Cerebellar cortex (tissue), 1 donor: ENCODE measurements at regions not wholly inside any gene's neighbourhood (a gene's known extent, or its start where the extent isn't known, plus 50 kb on each side); places are given as distances from the start of the nearest gene placed in this dataset.

Experiments
- DNase-seq: peaks from one replicate; pipeline ENCODE4 v3.0.0-alpha.2; 2015; ENCODE audit warnings: low spot score

DNA sequence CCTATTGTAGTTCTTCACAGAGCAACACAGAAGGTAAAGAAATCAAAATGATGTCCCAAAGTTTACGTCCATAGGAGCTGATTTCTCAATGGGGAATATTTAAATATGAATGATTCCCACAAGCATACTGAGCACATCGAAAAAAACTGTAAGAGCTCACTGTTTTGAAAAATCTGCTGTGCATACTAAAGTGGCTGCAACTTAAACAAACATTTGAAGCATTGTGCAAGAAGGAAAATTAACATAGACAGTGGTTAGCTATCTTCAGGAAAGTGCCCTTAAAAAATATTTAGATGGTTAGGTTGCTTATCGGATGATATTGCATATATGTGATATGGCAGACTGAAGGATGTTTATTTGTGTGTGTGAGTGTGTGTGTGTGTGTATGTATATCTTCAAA is 747.6 kb downstream of the RFPL4B start:
- no peak for DNase-seq

DNA sequence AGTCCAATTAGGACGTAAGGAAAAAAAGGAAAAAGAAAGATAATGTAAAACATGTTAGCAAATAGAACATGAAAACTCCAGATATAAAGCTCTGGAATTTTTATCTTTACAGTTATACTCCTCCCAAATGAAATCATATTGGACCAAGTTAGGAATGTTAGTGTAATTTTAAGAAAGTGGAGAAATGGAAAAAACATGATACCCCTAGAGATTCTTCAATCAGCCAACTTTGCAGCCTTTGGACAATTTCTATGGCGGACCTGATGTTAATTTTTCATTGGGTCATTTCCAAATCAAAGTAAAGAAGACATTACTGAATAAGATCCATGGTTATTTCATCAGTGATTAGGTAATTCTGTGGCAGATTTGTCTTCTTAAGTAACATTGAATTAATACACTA is 748.7 kb downstream of the RFPL4B start:
- no peak for DNase-seq

DNA sequence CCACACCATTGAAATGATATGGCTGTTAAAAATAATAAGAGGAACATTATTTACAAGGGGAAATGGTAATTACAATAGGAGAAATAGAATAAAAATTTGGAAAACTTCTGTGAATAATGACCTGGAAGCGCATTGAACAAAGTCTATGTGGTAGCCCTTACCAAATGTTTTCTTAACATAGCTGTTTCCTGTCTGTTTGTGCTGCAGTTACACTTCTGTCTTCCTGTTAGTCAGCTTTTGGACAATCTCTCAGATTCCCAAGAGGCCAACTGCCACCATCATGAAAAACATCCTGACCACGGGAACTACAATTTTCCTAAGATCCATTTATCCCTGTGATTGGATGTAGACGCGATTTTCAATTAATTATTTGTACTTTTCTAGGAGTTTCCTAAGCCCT is 754.4 kb upstream of the MARCKS start:
- DNase-seq, result no peak

GRCh38 chr6:113103634-113104361 is 753.3 kb upstream of the MARCKS start:
- no peak for DNase-seq

DNA sequence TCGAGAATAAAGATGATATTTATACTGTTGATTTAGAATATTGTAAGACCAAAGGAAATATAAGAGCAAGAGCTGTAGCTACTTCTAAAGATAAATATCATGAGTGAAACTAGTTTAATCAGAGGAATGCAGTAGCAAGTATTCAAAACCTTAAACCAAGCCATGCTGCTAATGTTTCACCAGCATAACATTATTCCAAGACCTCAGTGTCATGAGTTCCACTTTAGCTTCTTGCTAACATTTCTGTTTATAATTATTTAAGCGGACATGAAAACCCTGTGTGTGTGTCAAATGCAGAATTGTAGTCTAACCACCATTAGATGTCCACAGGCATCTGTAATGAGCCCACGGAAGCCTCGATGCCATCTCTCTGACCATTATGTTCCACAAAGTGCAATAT is 752.6 kb upstream of the MARCKS start:
- DNase-seq, result no peak

GRCh38 chr6:113104951-113105350 is 752.2 kb upstream of the MARCKS start:
- DNase-seq, result no peak

DNA sequence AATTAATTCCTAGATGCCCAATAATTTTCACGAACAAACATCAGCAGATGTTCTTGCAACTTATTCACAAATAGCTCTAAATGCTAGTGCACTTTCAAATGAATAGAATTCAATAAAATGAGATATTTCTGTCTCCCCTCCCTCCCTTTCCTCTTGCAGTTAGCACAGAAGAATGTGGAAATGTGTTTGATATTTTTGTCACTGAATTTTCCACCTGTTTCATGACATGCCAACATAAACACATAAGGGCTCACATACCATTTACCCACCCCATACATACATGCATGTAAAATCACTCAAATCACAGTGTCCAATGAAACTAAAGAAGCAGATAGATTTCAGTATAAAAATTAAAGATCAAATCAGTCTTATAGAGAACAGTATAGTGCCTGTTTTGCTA is 746.9 kb upstream of the MARCKS start:
- no peak for DNase-seq

DNA sequence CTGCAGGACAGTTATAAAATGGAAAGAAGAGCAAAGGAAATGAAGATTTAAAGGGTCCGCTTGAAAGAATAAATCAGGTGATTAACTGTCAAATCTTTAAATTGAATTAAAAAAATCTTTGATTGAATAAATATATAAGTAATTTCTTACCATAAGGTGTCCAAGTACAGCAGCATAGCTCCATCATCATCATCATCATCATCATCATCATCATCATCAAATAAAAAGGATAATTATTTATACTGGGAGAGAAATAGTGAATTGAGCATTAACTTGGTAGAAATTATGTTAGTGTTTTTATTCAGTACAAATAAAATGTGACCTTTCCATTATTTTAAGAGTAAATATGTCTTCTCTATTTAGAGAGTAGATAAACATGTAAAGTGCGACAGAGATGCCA is 745.6 kb upstream of the MARCKS start:
- no peak for DNase-seq

DNA sequence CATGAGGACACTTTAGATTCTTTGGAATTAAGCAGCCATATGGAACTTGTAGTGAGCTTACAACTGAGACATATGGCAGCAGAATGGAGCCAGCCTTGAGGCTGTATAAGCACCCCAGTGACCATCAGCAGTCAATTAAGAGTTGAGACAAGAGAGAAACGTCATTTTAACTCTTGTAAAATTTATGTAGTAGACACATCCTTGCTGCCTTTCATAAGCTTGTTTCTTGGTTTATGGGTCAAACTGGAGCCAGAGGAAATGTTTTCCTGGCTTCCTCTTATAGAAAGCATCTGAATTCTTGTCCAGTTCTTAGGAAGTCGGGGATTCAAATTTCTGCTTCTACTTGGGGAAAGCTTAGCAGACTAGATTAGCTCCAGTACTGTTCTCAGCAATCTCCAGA is 745.1 kb upstream of the MARCKS start:
- no peak for DNase-seq

DNA sequence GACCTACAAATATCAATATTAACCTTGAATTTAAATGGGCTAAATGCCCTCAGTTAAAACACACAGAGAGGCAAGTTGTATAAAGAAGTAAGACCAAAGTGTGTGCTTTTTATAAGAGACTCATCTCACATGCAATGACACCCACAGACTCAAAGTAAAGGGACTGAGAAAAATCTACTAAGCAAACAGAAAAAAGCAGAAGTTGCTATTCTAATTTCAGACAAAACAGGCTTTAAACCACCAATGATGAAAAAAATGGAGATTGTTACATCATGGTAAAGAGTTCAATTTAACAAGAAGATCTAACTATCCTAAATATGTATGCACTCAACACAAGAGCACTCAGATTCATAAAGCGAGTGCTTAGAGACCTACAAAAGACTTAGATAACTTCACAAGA is 741.9 kb upstream of the MARCKS start:
- no peak for DNase-seq

- DNase-seq, result no peak
These were observed 736.9 kb upstream of the MARCKS start for GRCh38 chr6:113120224-113120581.

DNA sequence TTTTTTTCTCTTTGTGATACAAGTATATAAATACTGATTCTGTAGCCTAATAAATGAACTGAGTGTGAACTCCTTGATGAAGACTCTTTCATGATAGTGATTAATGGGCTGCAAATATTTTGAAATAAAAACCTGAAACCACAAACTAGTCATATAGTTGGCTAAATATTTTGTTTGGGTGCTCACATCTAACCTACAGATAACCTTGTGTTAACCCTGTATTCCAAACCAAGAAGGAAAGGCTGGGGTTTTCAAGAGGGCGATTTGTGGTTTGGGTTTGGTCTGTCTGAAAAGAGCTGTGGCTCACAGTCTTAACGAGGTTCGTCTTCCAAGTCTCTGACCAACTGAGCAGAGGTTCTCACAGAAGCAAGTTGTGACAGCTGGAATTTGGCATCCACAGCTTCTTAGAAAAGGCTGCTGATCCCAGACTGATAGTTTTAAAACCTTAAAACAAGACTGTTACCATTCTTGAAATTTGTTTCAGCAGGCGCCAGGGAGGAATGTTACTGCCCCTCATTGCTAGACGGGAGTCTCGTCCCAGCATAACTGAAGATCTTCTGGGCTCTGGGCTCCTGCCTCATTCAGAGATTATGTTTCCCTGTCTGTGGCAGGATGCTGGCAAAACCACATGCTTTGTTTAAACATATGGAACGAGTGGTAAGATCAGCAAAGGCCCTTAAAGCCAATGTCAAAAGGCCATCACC is 736.4 kb upstream of the MARCKS start:
- no peak for DNase-seq

GRCh38 chr6:113121571-113121970 is 735.6 kb upstream of the MARCKS start:
- DNase-seq, result no peak

DNA sequence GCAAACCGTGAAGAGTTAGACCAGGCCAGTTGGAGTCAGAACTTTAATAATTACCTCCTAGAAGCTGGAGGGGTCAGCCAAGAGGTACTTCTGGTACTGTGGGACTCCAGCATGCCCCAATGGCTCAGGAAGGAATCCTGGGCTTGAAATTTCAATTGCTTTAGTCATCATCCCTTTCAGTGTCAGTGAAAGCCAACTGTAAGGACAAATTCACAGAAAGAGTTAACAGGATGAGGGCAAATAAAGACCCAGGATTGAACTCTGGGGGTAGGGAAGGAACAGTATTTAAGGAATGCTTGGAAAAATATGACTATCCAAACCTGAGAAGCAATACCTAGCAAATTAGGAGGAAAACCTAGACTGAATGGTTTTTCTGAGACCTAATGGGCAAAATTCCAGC is 735.1 kb upstream of the MARCKS start:
- no peak for DNase-seq

- DNase-seq, result no peak
These were observed 731.5 kb upstream of the MARCKS start for GRCh38 chr6:113125626-113126025.

DNA sequence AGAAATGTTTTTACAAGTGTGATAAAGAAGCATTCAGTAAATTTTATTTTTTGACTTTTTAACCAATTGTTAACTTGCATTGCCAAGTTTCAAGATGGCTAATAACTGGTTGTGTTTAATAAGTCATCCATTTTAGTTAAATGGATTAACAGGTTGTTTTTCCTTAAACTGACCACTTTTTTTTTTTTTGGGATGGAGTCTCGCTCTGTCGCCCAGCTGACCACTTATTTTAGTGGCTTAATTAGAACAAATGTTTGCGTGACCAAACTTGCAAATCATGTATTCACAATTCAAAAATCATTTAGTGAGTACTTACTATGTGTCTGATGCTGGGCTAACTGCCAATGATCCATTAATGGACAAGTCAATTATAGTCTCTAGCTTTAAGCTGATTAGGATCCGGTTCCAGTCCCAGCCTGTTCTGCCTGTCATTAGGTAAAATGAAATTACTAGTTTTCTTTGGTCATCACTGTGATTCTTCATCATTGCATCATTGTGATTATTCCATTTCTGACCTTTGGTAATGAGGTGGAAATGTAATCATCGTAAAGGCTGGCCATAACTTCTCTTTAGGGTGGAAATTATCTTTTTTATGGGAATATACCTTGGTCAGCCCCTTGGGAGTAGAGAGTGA is 729.2 kb upstream of the MARCKS start:
- DNase-seq, result no peak

GRCh38 chr6:113128661-113129060 is 728.5 kb upstream of the MARCKS start:
- no peak for DNase-seq

DNA sequence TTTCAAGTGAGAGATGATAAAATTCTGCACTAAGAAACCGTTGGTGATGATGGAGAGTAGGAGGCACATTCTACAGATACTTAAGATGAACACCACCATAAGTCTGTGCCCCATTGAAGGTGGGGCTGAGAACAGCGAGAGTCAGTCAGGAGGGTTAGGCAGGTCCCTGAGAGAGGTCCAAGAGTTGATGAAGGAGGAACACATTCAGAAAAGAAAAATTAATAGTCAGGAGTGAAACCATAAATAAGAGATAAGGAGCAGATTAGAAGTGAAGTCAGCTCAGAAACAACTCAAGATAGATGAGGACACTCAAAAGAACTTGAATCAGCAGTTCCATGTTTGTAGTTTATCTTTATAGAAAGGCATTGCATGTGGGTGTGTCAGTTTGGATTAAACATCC is 727.2 kb upstream of the MARCKS start:
- no peak for DNase-seq

DNA sequence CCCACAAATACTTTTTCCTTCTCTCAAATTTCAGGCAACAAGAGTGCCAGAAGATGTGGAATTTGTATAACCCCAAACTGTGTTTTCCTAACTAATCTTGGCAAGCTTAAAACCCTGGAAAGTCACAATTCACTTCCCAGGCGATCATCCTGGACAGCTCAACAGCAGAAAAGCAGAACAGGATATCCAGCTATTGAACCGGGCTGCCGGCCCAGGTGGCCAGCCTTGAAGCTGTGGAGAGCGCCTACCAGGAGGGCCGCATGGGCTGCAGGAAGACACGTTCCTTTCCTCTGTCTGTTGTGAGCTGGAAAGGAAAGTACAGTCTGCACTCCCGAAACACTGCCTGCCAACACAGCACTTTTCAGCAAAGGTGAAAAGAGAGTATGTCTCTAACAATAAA is 719.7 kb upstream of the MARCKS start:
- no peak for DNase-seq

GRCh38 chr6:113140721-113141120 is 716.4 kb upstream of the MARCKS start:
- no peak for DNase-seq

DNA sequence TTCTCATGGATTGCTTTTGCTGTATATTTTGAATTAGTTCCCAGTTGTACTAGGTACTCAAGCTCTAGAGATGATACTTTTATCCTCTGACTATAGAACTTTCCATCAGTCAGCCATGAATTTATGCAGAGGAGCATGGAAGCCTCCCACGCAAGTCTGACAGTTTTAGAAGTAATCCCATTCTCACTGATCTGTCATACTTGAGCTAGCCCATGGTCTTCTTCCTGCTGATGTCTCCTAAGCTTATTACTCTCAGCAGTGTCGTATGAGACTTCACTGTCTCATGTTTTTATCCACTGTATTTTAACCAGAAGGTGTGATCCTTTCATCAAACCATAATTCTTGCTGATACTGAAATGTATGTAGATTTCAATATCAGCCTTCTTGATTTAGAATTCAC is 715.2 kb upstream of the MARCKS start:
- DNase-seq, result no peak

DNA sequence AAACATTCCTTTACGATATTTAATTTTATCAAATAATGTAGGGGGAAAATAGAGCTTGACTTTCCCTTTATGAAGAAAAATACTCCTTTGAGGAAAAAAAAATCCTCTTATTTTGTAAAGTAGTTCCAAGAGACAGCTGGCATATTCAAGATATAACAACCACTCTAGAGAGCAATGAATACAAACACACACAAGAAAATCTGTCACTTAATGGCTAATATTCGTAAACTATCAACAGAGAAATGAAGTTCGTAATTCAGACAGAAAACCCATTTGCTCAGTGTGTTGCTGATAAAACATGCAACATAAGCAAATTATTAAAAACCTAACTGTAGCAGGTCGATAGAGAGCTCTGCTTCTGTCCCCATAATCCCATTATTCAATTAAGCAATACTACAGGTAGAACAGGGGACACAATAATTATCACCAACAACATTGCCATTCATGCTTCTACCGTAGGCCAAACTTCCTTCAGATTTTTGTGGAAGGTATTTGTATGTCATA is 714.4 kb upstream of the MARCKS start:
- no peak for DNase-seq

- no peak for DNase-seq
These were observed 713.9 kb upstream of the MARCKS start for GRCh38 chr6:113143206-113143605.
